Stomach (tissue), 4 donors: ENCODE measurements at regions not wholly inside any gene's neighbourhood (a gene's known extent, or its start where the extent isn't known, plus 50 kb on each side); places are given as distances from the start of the nearest gene placed in this dataset.

Experiments
- CTCF ChIP-seq, 7 experiments: fragments of 450-650 bp in 4 of 7; fragments of 200-600 bp in 3 of 7; sonication (generic) in 3 of 7; IDR thresholded peaks; one replicate each; pipeline ENCODE4 v1.5.1; 2016 to 2019; ENCODE audit warnings: antibody characterized with exemption in 7 of 7, control low read depth in 2 of 7, mild to moderate bottlenecking in 1 of 7
- EP300 ChIP-seq: sonication (generic); formaldehyde crosslinking; IDR thresholded peaks from one replicate; pipeline ENCODE4 v1.6.1; 2017; ENCODE audit warnings: antibody characterized with exemption
- POLR2A ChIP-seq, 4 donors: fragments of 450-650 bp; IDR thresholded peaks; one replicate each; pipeline ENCODE4 v1.6.1; 2016; ENCODE audit warnings: antibody characterized with exemption in 4 of 4, control low read depth in 2 of 4, mild to moderate bottlenecking in 1 of 4, moderate library complexity in 1 of 4
- POLR2AphosphoS5 ChIP-seq, 3 donors: sonication (generic); formaldehyde crosslinking; IDR thresholded peaks; one replicate each; pipeline ENCODE4 v1.6.1; 2016; ENCODE audit warnings: antibody characterized with exemption in 3 of 3

- no peak for TF ChIP-seq CTCF (IDR thresholded peaks at IDR 0.05)
- TF ChIP-seq POLR2A (IDR thresholded peaks at IDR 0.05) = no peak
- TF ChIP-seq POLR2AphosphoS5 (IDR thresholded peaks at IDR 0.05) = no peak
- TF ChIP-seq EP300 = no peak
These were observed 728.7 kb downstream of the DNAH5 start for GRCh38 chr5:13215806-13216205.
